Spinal cord (tissue), 9 donors: ENCODE measurements at regions not wholly inside any gene's neighbourhood (a gene's known extent, or its start where the extent isn't known, plus 50 kb on each side); places are given as distances from the start of the nearest gene placed in this dataset.
"Not testable (repeated sequence)": the region's sequence is repeated elsewhere in the genome, so short reads cannot be mapped to it uniquely, and the experiment has no call there.

Experiments used
- DNase-seq, 6 donors: peaks; one replicate each; pipeline versions ENCODE4 v3.0.0 to v3.0.0-alpha.2; 2013 to 2015; ENCODE audit warnings: low spot score in 6 of 6, low read depth in 4 of 6
- H3K27ac ChIP-seq: one replicate; pipeline ENCODE4 v1.5.1; 2013; ENCODE audit warnings: low read depth, low read length, control low read depth
- H3K27me3 ChIP-seq: one replicate; pipeline ENCODE4 v1.6.1; 2013; ENCODE audit warnings: low read length; ENCODE audit not compliant: control insufficient read depth, insufficient read depth
- H3K36me3 ChIP-seq: one replicate; pipeline ENCODE4 v1.6.1; 2013; ENCODE audit warnings: low read length; ENCODE audit not compliant: control insufficient read depth, insufficient read depth
- H3K4me1 ChIP-seq: one replicate; pipeline ENCODE4 v1.6.1; 2013; ENCODE audit warnings: low read length; ENCODE audit not compliant: control insufficient read depth, insufficient read depth
- H3K4me3 ChIP-seq: one replicate; pipeline ENCODE4 v1.5.1; 2013; ENCODE audit warnings: low read depth, low read length, control low read depth
- H3K9me3 ChIP-seq: one replicate; pipeline ENCODE4 v1.6.1; 2013; ENCODE audit warnings: low read length; ENCODE audit not compliant: control insufficient read depth, insufficient read depth
- WGBS: methylation state at CpG from one replicate; pipeline ENCODE4 v1.1.5; 2013; ENCODE audit warnings: missing lambda C conversion rate; ENCODE audit not compliant: insufficient coverage; 5-methylcytosine and 5-hydroxymethylcytosine counted together
- donor health status: healthy.

- Histone ChIP-seq H3K4me1 (no peaks in the 10 kb centered on the region), H3K27me3 (no peaks in the 10 kb centered on the region), H3K27ac (no peak overlapping the region), H3K4me3 (no peak overlapping the region), H3K9me3 (no peaks in the 10 kb centered on the region), H3K36me3 (no peaks in the 10 kb centered on the region)
- no peak for DNase-seq
Observed at GRCh38 chr12:73125148-73125547, 853.0 kb downstream of the TRHDE start.

- no peaks in the 10 kb centered on the region for H3K36me3 ChIP-seq
- no peaks in the 10 kb centered on the region for H3K9me3 ChIP-seq
- H3K4me3 ChIP-seq: no peak overlapping the region
- 74% methylated on average over 4 of the region's 5 CpGs for WGBS
- no peaks in the 10 kb centered on the region for H3K4me1 ChIP-seq
- no peak overlapping the region for H3K27ac ChIP-seq
- H3K27me3 ChIP-seq: no peaks in the 10 kb centered on the region
- no peak for DNase-seq
Observed at GRCh38 chr12:73136386-73136785, 864.2 kb downstream of the TRHDE start.

GRCh38 chr12:73139642-73140041 lies 867.5 kb downstream of the TRHDE start:
- not testable (repeated sequence) for H3K4me3 ChIP-seq, DNase-seq, H3K4me1 ChIP-seq, H3K27ac ChIP-seq, H3K36me3 ChIP-seq, H3K27me3 ChIP-seq, H3K9me3 ChIP-seq
- no CpG with 5 or more reads among the region's 2 CpGs for WGBS

DNA sequence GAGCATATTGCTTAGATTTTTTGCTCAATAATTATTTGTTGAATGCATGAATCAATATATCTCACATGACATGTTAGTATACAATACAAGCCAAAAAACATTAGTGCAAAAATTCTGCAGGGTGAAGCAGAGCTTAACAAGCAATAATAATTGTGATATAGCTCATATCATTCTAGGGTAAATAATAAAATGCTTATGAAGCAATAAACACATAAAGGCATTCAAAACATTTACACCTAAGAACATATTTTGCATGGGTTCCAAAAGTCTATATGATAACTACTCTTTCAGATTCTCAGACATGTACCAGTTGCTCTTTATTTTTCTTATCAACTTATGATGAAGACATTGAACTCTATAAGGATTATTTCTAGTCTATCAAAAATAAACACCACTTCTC lies 886.2 kb downstream of the TRHDE start:
- H3K27ac ChIP-seq: no peak overlapping the region
- no peak for DNase-seq
- no peaks in the 10 kb centered on the region for H3K36me3 ChIP-seq
- no peaks in the 10 kb centered on the region for H3K27me3 ChIP-seq
- H3K9me3 ChIP-seq: no peaks in the 10 kb centered on the region
- H3K4me1 ChIP-seq: no peaks in the 10 kb centered on the region
- H3K4me3 ChIP-seq: no peak overlapping the region

- H3K36me3 ChIP-seq: no peaks in the 10 kb centered on the region
- H3K4me3 ChIP-seq: no peak overlapping the region
- H3K27me3 ChIP-seq: no peaks in the 10 kb centered on the region
- no peak overlapping the region for H3K27ac ChIP-seq
- no peaks in the 10 kb centered on the region for H3K9me3 ChIP-seq
- DNase-seq: no peak
- H3K4me1 ChIP-seq: no peaks in the 10 kb centered on the region
Observed at GRCh38 chr12:73159954-73160353, 887.8 kb downstream of the TRHDE start.

GRCh38 chr12:73161970-73162369 lies 889.8 kb downstream of the TRHDE start:
- WGBS: 100% methylated on average over 1 of the region's 2 CpGs

GRCh38 chr12:73180734-73181133 lies 908.6 kb downstream of the TRHDE start:
- Histone ChIP-seq H3K36me3 (no peaks in the 10 kb centered on the region), H3K4me3 (no peak overlapping the region), H3K4me1 (no peaks in the 10 kb centered on the region), H3K27me3 (no peaks in the 10 kb centered on the region), H3K27ac (no peak overlapping the region), H3K9me3 (peaks cover 5% of the 10 kb centered on the region)
- no peak for DNase-seq
- 90% methylated on average over 2 of the region's 3 CpGs for WGBS

More at GRCh38 chr12:73161970-73162369, 889.8 kb downstream of the TRHDE start:
- no peak overlapping the region for H3K4me3 ChIP-seq
- H3K9me3 ChIP-seq: no peaks in the 10 kb centered on the region
- no peaks in the 10 kb centered on the region for H3K27me3 ChIP-seq
- H3K4me1 ChIP-seq: no peaks in the 10 kb centered on the region
- DNase-seq: no peak
- no peak overlapping the region for H3K27ac ChIP-seq
- no peaks in the 10 kb centered on the region for H3K36me3 ChIP-seq

DNA sequence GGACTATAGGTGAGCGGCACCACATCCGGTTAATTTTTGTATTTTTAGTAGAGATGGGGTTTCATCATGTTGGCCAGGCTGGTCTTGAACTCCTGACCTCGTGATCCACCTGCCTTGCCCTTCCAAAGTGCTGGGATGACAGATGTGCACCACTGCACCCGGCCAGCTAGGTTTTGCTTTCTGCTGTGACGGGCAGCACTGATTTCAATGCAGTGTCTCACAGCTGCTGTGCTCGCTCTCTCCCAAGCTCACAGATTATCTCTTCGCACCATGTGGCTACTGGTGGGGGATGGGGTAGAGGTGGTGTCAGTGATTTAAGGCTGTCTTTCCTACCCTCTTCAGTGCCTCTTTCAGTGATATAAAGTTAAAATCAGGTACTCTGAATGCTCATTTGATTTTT lies 909.1 kb downstream of the TRHDE start:
- WGBS: 72% methylated on average over 4 of the region's 7 CpGs
- no peak for DNase-seq

DNA sequence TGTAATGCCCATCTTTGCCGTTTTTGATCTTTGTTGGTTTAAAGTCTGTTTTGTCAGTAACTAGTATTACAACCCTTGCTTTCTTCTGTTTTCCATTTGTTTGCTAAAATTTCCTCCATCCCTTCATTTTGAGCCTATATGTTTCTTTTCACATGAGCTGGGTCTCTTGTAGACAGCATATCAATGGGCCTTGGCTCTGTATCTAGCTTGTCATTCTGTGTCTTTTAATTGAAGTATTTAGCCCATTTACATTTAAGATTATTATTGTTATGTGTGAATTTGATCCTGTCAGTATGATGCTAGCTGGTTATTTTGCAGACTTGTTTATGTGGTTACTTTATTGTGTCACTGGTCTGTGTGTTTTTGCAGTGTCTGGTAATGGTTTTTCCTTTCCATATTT lies 913.2 kb downstream of the TRHDE start:
- Histone ChIP-seq H3K36me3 (no peaks in the 10 kb centered on the region), H3K27ac (no peak overlapping the region), H3K9me3 (peaks cover 9% of the 10 kb centered on the region), H3K4me3 (no peak overlapping the region), H3K4me1 (no peaks in the 10 kb centered on the region), H3K27me3 (no peaks in the 10 kb centered on the region)
- DNase-seq: no peak
- WGBS: no CpG with 5 or more reads among the region's 1 CpG

More for the DNA sequence above, 909.1 kb downstream of the TRHDE start:
- H3K27ac ChIP-seq: no peak overlapping the region
- no peak overlapping the region for H3K4me3 ChIP-seq
- no peaks in the 10 kb centered on the region for H3K27me3 ChIP-seq
- H3K36me3 ChIP-seq: no peaks in the 10 kb centered on the region
- H3K4me1 ChIP-seq: no peaks in the 10 kb centered on the region
- H3K9me3 ChIP-seq: peaks cover 7% of the 10 kb centered on the region

DNA sequence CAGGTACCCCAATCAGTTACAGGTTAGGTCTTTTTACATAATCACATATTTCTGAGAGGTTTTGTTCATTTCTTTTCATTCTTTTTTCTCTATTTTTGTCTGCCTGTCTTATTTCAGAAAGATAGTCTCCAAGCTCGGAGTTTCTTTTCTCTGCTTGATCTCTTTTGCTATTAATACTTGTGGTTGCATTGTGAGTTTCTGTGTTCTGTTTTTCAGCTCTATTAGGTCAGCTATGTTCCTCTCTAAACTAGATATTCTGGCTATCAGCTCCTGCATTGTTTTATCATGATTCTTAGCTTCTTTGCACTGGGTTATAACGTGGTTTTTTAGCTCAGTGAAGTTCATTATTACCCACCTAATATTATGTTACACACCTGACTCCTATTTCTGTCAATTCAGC lies 914.1 kb downstream of the TRHDE start:
- Histone ChIP-seq H3K4me3 (no peak overlapping the region), H3K4me1 (no peaks in the 10 kb centered on the region), H3K9me3 (peaks cover 7% of the 10 kb centered on the region), H3K27me3 (no peaks in the 10 kb centered on the region), H3K36me3 (no peaks in the 10 kb centered on the region), H3K27ac (no peak overlapping the region)
- 100% methylated on average over 1 of the region's 2 CpGs for WGBS
- no peak for DNase-seq

DNA sequence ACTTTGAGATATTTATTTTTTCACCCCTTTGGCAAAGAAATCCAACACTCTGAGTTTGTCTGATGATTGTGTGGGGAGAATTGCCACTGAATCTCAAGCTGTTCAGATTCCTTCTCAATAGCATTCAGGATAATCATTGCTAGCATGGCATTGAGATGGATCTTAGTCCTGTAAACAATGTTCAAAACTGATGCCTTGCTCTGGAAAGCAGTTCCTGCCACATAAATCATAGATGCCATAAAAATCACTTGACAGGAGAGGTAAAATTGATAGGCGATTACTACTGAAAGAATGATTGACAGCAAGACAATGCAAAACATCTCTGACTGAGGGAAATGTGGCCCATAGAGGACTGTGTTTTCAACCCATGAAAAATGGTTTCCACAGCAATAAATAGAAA lies 915.6 kb downstream of the TRHDE start:
- Histone ChIP-seq H3K4me1 (no peaks in the 10 kb centered on the region), H3K4me3 (no peak overlapping the region), H3K9me3 (peaks cover 7% of the 10 kb centered on the region), H3K27me3 (no peaks in the 10 kb centered on the region), H3K36me3 (no peaks in the 10 kb centered on the region), H3K27ac (no peak overlapping the region)
- DNase-seq: no peak
- no CpG with 5 or more reads among the region's 1 CpG for WGBS
